ENCODE measurements at regions not wholly inside any gene's neighbourhood (a gene's known extent, or its start where the extent isn't known, plus 50 kb on each side); places are given as distances from the start of the nearest gene placed in this dataset.

- Histone ChIP-seq H3K27ac (ENCODE audit: low read length) (no peak overlapping the region), H3K79me2 (ENCODE audit: low read length) (no peaks in the 10 kb centered on the region), H2AFZ (ENCODE audit: low read length) (no peak overlapping the region), H3K9ac (ENCODE audit: low read length) (no peak overlapping the region), H3K4me2 (ENCODE audit: low read depth, low read length) (no peak overlapping the region), H3K9me2 (replicated peaks; ENCODE audit: insufficient read depth, low read length) (no peaks in the 10 kb centered on the region), H3F3A (ENCODE audit: insufficient read depth, low read length) (no peaks in the 10 kb centered on the region), H3K4me3 (ENCODE audit: low read length) (no peak overlapping the region), H3K36me3 (replicated peaks; ENCODE audit: insufficient read depth, low read length) (no peaks in the 10 kb centered on the region), H3K9me3 (replicated peaks; ENCODE audit: insufficient read depth, low read length) (no peaks in the 10 kb centered on the region), H3K4me1 (ENCODE audit: low read length) (no peaks in the 10 kb centered on the region), H4K20me1 (ENCODE audit: insufficient read depth, low read length) (no peaks in the 10 kb centered on the region), H3K27me3 (replicated peaks; ENCODE audit: insufficient read depth, low read length) (no peaks in the 10 kb centered on the region)
- TF ChIP-seq EZH2 (optimal IDR thresholded peaks at IDR 0.05; ENCODE audit: low read depth, low read length) (no peak), CTCF (IDR thresholded peaks at IDR 0.05; ENCODE audit: low read length) (no peak), EZH2phosphoT487 (IDR thresholded peaks at IDR 0.05; ENCODE audit: low read length) (no peak)
- DNase-seq = no peak
These were observed 1206.0 kb upstream of the LRRTM3 start for GRCh38 chr10:65719790-65720189.

- no peaks in the 10 kb centered on the region for H3F3A ChIP-seq (ENCODE audit: insufficient read depth, low read length)
- H3K36me3 ChIP-seq (replicated peaks; ENCODE audit: insufficient read depth, low read length) = no peaks in the 10 kb centered on the region
- TF ChIP-seq CTCF (IDR thresholded peaks at IDR 0.05; ENCODE audit: low read length) (no peak), EZH2phosphoT487 (IDR thresholded peaks at IDR 0.05; ENCODE audit: low read length) (no peak), EZH2 (optimal IDR thresholded peaks at IDR 0.05; ENCODE audit: low read depth, low read length) (no peak)
- no peaks in the 10 kb centered on the region for H4K20me1 ChIP-seq (ENCODE audit: insufficient read depth, low read length)
- no peaks in the 10 kb centered on the region for H3K9me3 ChIP-seq (replicated peaks; ENCODE audit: insufficient read depth, low read length)
- H3K9me2 ChIP-seq (replicated peaks; ENCODE audit: insufficient read depth, low read length) = no peaks in the 10 kb centered on the region
- no peaks in the 10 kb centered on the region for H3K4me1 ChIP-seq (ENCODE audit: low read length)
- H3K27me3 ChIP-seq (replicated peaks; ENCODE audit: insufficient read depth, low read length) = no peaks in the 10 kb centered on the region
- H2AFZ ChIP-seq (ENCODE audit: low read length) = no peak overlapping the region
- no peaks in the 10 kb centered on the region for H3K79me2 ChIP-seq (ENCODE audit: low read length)
- H3K4me2 ChIP-seq (ENCODE audit: low read depth, low read length) = no peak overlapping the region
- no peak overlapping the region for H3K27ac ChIP-seq (ENCODE audit: low read length)
- H3K4me3 ChIP-seq (ENCODE audit: low read length) = no peak overlapping the region
- DNase-seq = no peak
- H3K9ac ChIP-seq (ENCODE audit: low read length) = no peak overlapping the region
These were observed 1204.9 kb upstream of the LRRTM3 start for GRCh38 chr10:65720901-65721300.

DNA sequence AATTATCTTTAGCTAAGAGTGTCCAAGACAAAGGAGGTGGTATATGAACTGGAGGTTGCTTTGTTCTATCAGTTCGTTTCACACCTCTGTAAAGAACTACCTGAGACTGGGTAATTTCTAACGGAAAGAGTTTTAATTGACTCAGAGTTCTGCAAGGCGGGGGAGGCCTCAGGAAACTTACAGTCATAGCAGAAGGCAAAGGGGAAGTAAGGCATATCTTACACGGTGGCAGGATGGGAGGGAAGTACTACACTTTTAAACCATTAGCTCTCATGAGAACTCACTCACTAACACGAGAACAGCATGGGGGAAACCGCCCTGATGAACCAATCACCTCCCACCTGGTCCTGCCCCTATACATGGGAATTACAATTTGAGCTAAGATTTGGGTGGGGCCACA lies 1202.3 kb upstream of the LRRTM3 start:
- no peak overlapping the region for H3K4me2 ChIP-seq (ENCODE audit: low read depth, low read length)
- no peaks in the 10 kb centered on the region for H3K4me1 ChIP-seq (ENCODE audit: low read length)
- H4K20me1 ChIP-seq (ENCODE audit: insufficient read depth, low read length) = no peaks in the 10 kb centered on the region
- no peaks in the 10 kb centered on the region for H3K36me3 ChIP-seq (replicated peaks; ENCODE audit: insufficient read depth, low read length)
- no peaks in the 10 kb centered on the region for H3K9me2 ChIP-seq (replicated peaks; ENCODE audit: insufficient read depth, low read length)
- H3F3A ChIP-seq (ENCODE audit: insufficient read depth, low read length) = no peaks in the 10 kb centered on the region
- DNase-seq = no peak
- H2AFZ ChIP-seq (ENCODE audit: low read length) = no peak overlapping the region
- TF ChIP-seq EZH2 (optimal IDR thresholded peaks at IDR 0.05; ENCODE audit: low read depth, low read length) (no peak), CTCF (IDR thresholded peaks at IDR 0.05; ENCODE audit: low read length) (no peak), EZH2phosphoT487 (IDR thresholded peaks at IDR 0.05; ENCODE audit: low read length) (no peak)
- no peaks in the 10 kb centered on the region for H3K27me3 ChIP-seq (replicated peaks; ENCODE audit: insufficient read depth, low read length)
- no peak overlapping the region for H3K4me3 ChIP-seq (ENCODE audit: low read length)
- no peaks in the 10 kb centered on the region for H3K79me2 ChIP-seq (ENCODE audit: low read length)
- H3K9me3 ChIP-seq (replicated peaks; ENCODE audit: insufficient read depth, low read length) = no peaks in the 10 kb centered on the region
- no peak overlapping the region for H3K27ac ChIP-seq (ENCODE audit: low read length)
- H3K9ac ChIP-seq (ENCODE audit: low read length) = no peak overlapping the region

Measured in MM.1S (cell line).